Common myeloid progenitor, CD34-positive (primary cell): ENCODE measurements at regions not wholly inside any gene's neighbourhood (a gene's known extent, or its start where the extent isn't known, plus 50 kb on each side); places are given as distances from the start of the nearest gene placed in this dataset.

Experiments used
- CTCF ChIA-PET: fragments of 350-600 bp; sonication (Branson Sonifier 250); formaldehyde crosslinking; loops from one replicate; lab custom pipeline; 2021; ENCODE audit warnings: antibody characterized with exemption; lab: Charles Lee
- POLR2A ChIA-PET: fragments of 350-600 bp; sonication (Branson Sonifier 250); formaldehyde crosslinking; loops from one replicate; lab custom pipeline; 2021; ENCODE audit warnings: antibody characterized with exemption; lab: Charles Lee
- DNase-seq, 3 donors: peaks; one replicate each; pipeline versions ENCODE4 v3.0.0 to v3.0.0-alpha.2; 2013
- H3K27ac ChIP-seq, 2 experiments: 1 replicate in 1 of 2; 2 replicates in 1 of 2; pipeline ENCODE4 v1.7.0; 2013; ENCODE audit warnings: inconsistent platforms in 2 of 2, low read length in 2 of 2, mild to moderate bottlenecking in 2 of 2, low read depth in 1 of 2, moderate library complexity in 1 of 2; ENCODE audit not compliant: severe bottlenecking in 2 of 2, insufficient read depth in 1 of 2, poor library complexity in 1 of 2
- H3K27me3 ChIP-seq, 5 experiments: replicated peaks in 2 of 5; 1 replicate in 3 of 5; 2 replicates in 2 of 5; pipeline versions ENCODE4 v1.6.1 to v1.7.0; 2013; ENCODE audit warnings: low read length in 4 of 5, mild to moderate bottlenecking in 2 of 5, moderate library complexity in 2 of 5, inconsistent platforms in 1 of 5; ENCODE audit not compliant: insufficient read depth in 5 of 5, control insufficient read depth in 4 of 5
- H3K36me3 ChIP-seq, 4 experiments: 1 replicate in 2 of 4; 2 replicates in 2 of 4; pipeline versions ENCODE4 v1.6.1 to v1.7.0; 2013; ENCODE audit warnings: low read length in 3 of 4, control low read depth in 1 of 4, mild to moderate bottlenecking in 1 of 4; ENCODE audit not compliant: control insufficient read depth in 4 of 4, insufficient read depth in 4 of 4
- H3K4me1 ChIP-seq, 4 experiments: 1 replicate in 3 of 4; 2 replicates in 1 of 4; pipeline versions ENCODE4 v1.6.1 to v1.7.1; 2013; ENCODE audit warnings: low read length in 3 of 4, mild to moderate bottlenecking in 3 of 4, control low read depth in 1 of 4, inconsistent platforms in 1 of 4, moderate library complexity in 1 of 4; ENCODE audit not compliant: control insufficient read depth in 4 of 4, insufficient read depth in 4 of 4; ENCODE audit errors: control extremely low read depth in 1 of 4
- H3K4me3 ChIP-seq, 7 experiments: 1 replicate in 4 of 7; 2 replicates in 3 of 7; pipeline versions ENCODE4 v1.5.1 to v1.7.0; 2013; ENCODE audit warnings: mild to moderate bottlenecking in 7 of 7, low read length in 6 of 7, moderate library complexity in 6 of 7, inconsistent platforms in 2 of 7, low read depth in 2 of 7, control low read depth in 1 of 7; ENCODE audit not compliant: insufficient read depth in 4 of 7, control insufficient read depth in 1 of 7; ENCODE audit errors: extremely low read depth in 1 of 7
- H3K9me3 ChIP-seq, 5 experiments: 1 replicate in 4 of 5; 2 replicates in 1 of 5; pipeline versions ENCODE4 v1.6.1 to v1.7.1; 2013; ENCODE audit warnings: low read length in 4 of 5, mild to moderate bottlenecking in 2 of 5, inconsistent platforms in 1 of 5, low read depth in 1 of 5, moderate library complexity in 1 of 5; ENCODE audit not compliant: control insufficient read depth in 4 of 5, insufficient read depth in 2 of 5; ENCODE audit errors: control extremely low read depth in 1 of 5
- WGBS: methylation state at CpG from one replicate; pipeline ENCODE4 v1.1.5; 2013; ENCODE audit not compliant: insufficient coverage; 5-methylcytosine and 5-hydroxymethylcytosine counted together

- H3K4me3 ChIP-seq, result no peak overlapping the region
- no peaks in the 10 kb centered on the region for H3K9me3 ChIP-seq
- ChIA-PET POLR2A (no interaction called here), CTCF (no interaction called here)
- no peaks in the 10 kb centered on the region for H3K36me3 ChIP-seq
- H3K27me3 ChIP-seq, result no peaks in the 10 kb centered on the region
- no peak overlapping the region for H3K27ac ChIP-seq
- no CpG with 5 or more reads among the region's 3 CpGs for WGBS
- no peak for DNase-seq
- no peaks in the 10 kb centered on the region for H3K4me1 ChIP-seq
Measured at GRCh38 chr16:52707676-52708337, 160.9 kb upstream of the TOX3 start.

GRCh38 chr16:52705122-52705521, 158.2 kb upstream of the TOX3 start:
- DNase-seq, result no peak
- Histone ChIP-seq H3K36me3 (no peaks in the 10 kb centered on the region), H3K4me3 (no peak overlapping the region), H3K4me1 (no peaks in the 10 kb centered on the region), H3K27me3 (no peaks in the 10 kb centered on the region), H3K9me3 (no peaks in the 10 kb centered on the region), H3K27ac (no peak overlapping the region)
- 91% methylated on average over 4 of the region's 5 CpGs for WGBS
- CTCF ChIA-PET, result no interaction called here
- POLR2A ChIA-PET, result no interaction called here

DNA sequence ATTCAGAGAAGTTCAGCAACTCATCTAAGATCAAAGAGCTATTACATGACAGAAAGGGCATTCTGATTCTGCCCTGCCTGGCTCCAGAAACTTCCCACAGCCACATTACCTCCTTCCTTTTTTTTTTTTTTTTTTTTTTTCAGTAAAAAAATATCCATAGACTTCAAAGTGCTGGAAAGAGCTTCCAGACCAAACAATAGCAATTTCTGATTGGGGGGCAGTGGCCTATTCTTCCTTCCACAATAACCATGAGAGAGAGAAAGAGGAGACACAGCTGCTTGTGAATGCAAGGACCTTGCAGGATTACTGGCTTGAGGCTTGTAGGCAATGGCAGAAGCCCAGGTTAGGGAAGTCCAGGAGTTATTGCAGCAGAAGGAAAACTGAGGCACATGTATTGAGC, 151.0 kb upstream of the TOX3 start:
- no peak overlapping the region for H3K27ac ChIP-seq
- ChIA-PET POLR2A (no interaction called here), CTCF (no interaction called here)
- peaks cover 0 to 1% (median 0%) of the 10 kb centered on the region in 5 experiments for H3K9me3 ChIP-seq
- H3K36me3 ChIP-seq, result no peaks in the 10 kb centered on the region
- no peaks in the 10 kb centered on the region for H3K4me1 ChIP-seq
- DNase-seq, result no peak
- no peak overlapping the region for H3K4me3 ChIP-seq
- no peaks in the 10 kb centered on the region for H3K27me3 ChIP-seq

DNA sequence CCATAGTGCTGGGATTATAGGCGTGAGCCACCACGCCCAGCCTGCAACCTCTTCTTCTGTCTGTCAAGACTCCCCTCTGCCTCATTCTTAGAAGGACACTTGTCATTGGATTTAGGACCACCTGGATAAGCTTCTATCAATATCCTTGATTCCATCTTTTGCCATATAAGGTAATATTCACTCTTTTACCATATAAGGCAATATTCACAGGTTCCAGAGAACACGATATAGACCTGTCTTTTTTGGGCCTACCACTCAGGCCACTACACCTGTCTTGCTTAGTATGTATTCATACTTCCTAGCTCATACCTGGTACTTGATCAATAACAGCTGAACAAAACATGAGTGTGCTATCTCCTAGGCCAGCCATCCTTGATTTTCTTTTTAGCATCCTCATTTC, 149.2 kb upstream of the TOX3 start:
- H3K9me3 ChIP-seq, result peaks cover 0 to 5% (median 2%) of the 10 kb centered on the region in 5 experiments
- no peak for DNase-seq
- no peaks in the 10 kb centered on the region for H3K27me3 ChIP-seq
- H3K4me3 ChIP-seq, result no peak overlapping the region
- no peaks in the 10 kb centered on the region for H3K4me1 ChIP-seq
- no peak overlapping the region for H3K27ac ChIP-seq
- ChIA-PET CTCF (interaction anchor here (0.5 kb wide), 1 partner anchor 141 kb away, joined by 3 read pairs; no protein-coding TSS in a partner anchor), POLR2A (no interaction called here)
- WGBS, result 94% methylated on average over 3 of the region's 3 CpGs
- H3K36me3 ChIP-seq, result no peaks in the 10 kb centered on the region

DNA sequence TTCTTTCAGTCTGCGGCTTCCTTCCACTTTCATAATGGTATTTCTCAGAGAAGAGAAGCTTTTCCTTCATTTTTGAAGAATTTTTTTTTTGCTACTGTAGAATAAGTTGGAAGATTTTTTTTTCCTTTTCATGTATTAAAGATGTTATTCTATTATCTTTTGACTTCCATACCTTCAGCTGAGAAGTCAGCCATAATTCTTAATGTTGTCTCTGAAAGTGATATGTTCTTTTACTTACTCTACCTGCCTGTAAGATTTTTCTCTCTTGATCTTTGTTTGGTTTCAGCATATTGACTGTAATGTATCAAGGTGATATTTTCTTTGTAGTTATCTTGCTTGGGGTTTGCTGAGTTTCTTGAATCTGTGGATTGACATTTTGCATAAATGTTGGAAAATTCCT, 143.5 kb upstream of the TOX3 start:
- CTCF ChIA-PET, result no interaction called here
- no peaks in the 10 kb centered on the region for H3K36me3 ChIP-seq
- H3K4me3 ChIP-seq, result no peak overlapping the region
- peaks cover 0 to 6% (median 3%) of the 10 kb centered on the region in 5 experiments for H3K9me3 ChIP-seq
- H3K27ac ChIP-seq, result no peak overlapping the region
- no peaks in the 10 kb centered on the region for H3K4me1 ChIP-seq
- peaks cover 0 to 2% (median 0%) of the 10 kb centered on the region in 5 experiments for H3K27me3 ChIP-seq
- POLR2A ChIA-PET, result no interaction called here
- DNase-seq, result no peak
- no CpG with 5 or more reads among the region's 1 CpG for WGBS

DNA sequence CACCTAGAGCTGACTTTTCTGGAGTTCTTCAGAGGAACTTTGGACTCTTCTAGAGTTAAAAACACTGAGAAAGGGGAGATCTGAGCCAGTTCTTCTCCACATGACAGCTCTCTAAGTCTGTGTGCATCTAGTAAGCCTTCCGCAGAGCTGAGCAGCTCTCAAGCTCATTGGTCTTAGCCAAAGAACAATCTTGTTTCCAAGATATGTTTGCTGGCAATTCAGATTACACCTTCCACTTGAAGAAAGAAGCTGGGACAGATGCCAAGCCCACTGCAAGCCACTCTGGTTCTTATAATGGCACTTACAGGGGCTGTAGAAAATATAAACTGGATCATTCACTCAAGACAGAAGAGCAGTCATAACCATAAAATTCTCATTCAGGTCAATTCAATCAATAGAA, 134.1 kb upstream of the TOX3 start:
- Histone ChIP-seq H3K4me3 (no peak overlapping the region), H3K27ac (no peak overlapping the region), H3K27me3 (no peaks in the 10 kb centered on the region), H3K9me3 (no peaks in the 10 kb centered on the region), H3K4me1 (no peaks in the 10 kb centered on the region), H3K36me3 (no peaks in the 10 kb centered on the region)
- 100% methylated on average over 1 of the region's 1 CpG for WGBS
- CTCF ChIA-PET, result no interaction called here
- POLR2A ChIA-PET, result no interaction called here
- no peak for DNase-seq

GRCh38 chr16:52677501-52677900, 130.6 kb upstream of the TOX3 start:
- Histone ChIP-seq H3K4me1 (no peaks in the 10 kb centered on the region), H3K36me3 (no peaks in the 10 kb centered on the region), H3K27ac (no peak overlapping the region), H3K9me3 (no peaks in the 10 kb centered on the region), H3K27me3 (no peaks in the 10 kb centered on the region), H3K4me3 (no peak overlapping the region)
- ChIA-PET CTCF (no interaction called here), POLR2A (no interaction called here)
- no CpG with 5 or more reads among the region's 2 CpGs for WGBS
- no peak for DNase-seq
